Hepatocyte (in vitro differentiated cells): ENCODE measurements at regions not wholly inside any gene's neighbourhood (a gene's known extent, or its start where the extent isn't known, plus 50 kb on each side); places are given as distances from the start of the nearest gene placed in this dataset.

Experiments used
- DNase-seq: peaks from one replicate; pipeline ENCODE4 v3.0.0-alpha.2; 2016; ENCODE audit warnings: low spot score
- H2AFZ ChIP-seq: fragments of 200-600 bp; sonication (generic); 2 replicates; pipeline ENCODE4 v1.6.0; 2016; ENCODE audit warnings: antibody characterized with exemption, mild to moderate bottlenecking
- H3K27ac ChIP-seq: fragments of 200-600 bp; sonication (generic); 2 replicates; pipeline ENCODE4 v1.5.1; 2016; ENCODE audit warnings: mild to moderate bottlenecking
- H3K27me3 ChIP-seq: fragments of 200-600 bp; sonication (generic); 2 replicates; pipeline ENCODE4 v1.6.1; 2016
- H3K36me3 ChIP-seq: fragments of 200-600 bp; sonication (generic); replicated peaks from 2 replicates; pipeline ENCODE4 v1.5.1; 2016; ENCODE audit warnings: low read depth; ENCODE audit not compliant: insufficient read depth
- H3K4me1 ChIP-seq: fragments of 200-600 bp; sonication (generic); 2 replicates; pipeline ENCODE4 v1.5.1; 2016; ENCODE audit warnings: mild to moderate bottlenecking, moderate library complexity; ENCODE audit not compliant: insufficient read depth
- H3K4me2 ChIP-seq: fragments of 200-600 bp; sonication (generic); 2 replicates; pipeline ENCODE4 v1.6.0; 2016
- H3K4me3 ChIP-seq: fragments of 200-600 bp; sonication (generic); 2 replicates; pipeline ENCODE4 v1.5.1; 2016; ENCODE audit warnings: mild to moderate bottlenecking
- H3K79me2 ChIP-seq: fragments of 200-600 bp; sonication (generic); 2 replicates; pipeline ENCODE4 v1.6.0; 2017; ENCODE audit warnings: mild to moderate bottlenecking
- H3K9me2 ChIP-seq: fragments of 200-600 bp; sonication (generic); replicated peaks from 2 replicates; pipeline ENCODE4 v1.6.0; 2017; ENCODE audit warnings: mild to moderate bottlenecking; ENCODE audit not compliant: insufficient read depth
- H3K9me3 ChIP-seq: fragments of 200-600 bp; sonication (generic); 2 replicates; pipeline ENCODE4 v1.5.1; 2016; ENCODE audit warnings: low read depth, mild to moderate bottlenecking
- H4K20me1 ChIP-seq: fragments of 200-600 bp; sonication (generic); 2 replicates; pipeline ENCODE4 v1.6.0; 2016; ENCODE audit warnings: mild to moderate bottlenecking; ENCODE audit not compliant: insufficient read depth, poor library complexity, severe bottlenecking
- EZH2 ChIP-seq: fragments of 200-600 bp; sonication (generic); IDR thresholded peaks from 2 replicates; pipeline ENCODE4 v1.6.1; 2016; ENCODE audit warnings: antibody characterized with exemption, mild to moderate bottlenecking, borderline replicate concordance
- EZH2phosphoT487 ChIP-seq: fragments of 200-600 bp; sonication (generic); IDR thresholded peaks from one replicate; pipeline ENCODE4 v1.6.1; 2018; ENCODE audit warnings: antibody characterized with exemption, mild to moderate bottlenecking, low read depth, moderate library complexity; ENCODE audit not compliant: unreplicated experiment, severe bottlenecking
- WGBS: methylation state at CpG from one replicate; pipeline ENCODE4 v1.1.6; 2016; ENCODE audit warnings: low lambda C conversion rate; ENCODE audit errors: missing lambda C conversion rate; 5-methylcytosine and 5-hydroxymethylcytosine counted together
- TF ChIP-seq, protein P1 (sequence below): fragments of 200-600 bp; sonication (generic); IDR thresholded peaks from 2 replicates; pipeline ENCODE4 v1.5.1; 2016; ENCODE audit warnings: antibody characterized with exemption, mild to moderate bottlenecking; ENCODE audit not compliant: poor library complexity

DNA sequence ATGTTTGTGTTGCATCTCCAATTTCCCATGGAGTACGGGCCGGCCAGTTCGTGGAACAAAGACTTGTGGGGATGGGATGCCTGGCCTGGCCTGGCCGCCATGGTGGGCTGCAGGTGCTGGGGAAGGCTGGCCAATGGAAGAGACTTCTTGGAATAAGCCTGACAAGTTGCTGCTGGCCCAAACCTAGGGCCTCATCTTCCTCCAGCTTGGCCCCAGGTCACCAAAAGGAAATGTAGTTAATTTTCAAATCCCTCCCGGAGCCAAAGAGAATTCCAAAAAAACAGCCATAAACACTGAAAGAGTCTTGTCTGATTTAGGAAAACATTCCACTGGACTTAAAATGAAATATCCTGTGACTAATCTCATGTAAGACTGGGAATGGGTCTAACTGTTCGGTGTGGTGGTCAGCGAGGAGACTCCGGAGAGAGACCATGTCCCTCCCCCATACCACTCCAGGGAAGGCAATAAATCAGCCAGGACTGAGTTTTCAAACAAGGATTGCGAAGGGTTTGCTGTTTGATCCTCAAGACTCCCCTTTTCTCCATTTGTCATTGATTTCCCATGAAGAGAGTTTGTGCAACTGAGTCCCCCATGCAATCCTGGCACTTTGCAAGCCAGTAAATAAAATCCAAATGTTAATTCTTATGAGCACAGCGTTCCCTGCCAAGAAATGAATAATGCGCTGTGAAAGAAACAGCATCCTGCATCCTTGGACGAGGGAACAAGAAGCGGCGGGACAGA is 128.7 kb upstream of the HABP2 start:
- no peaks in the 10 kb centered on the region for H3K27me3 ChIP-seq
- H3K4me3 ChIP-seq: no peak overlapping the region
- H3K36me3 ChIP-seq: no peaks in the 10 kb centered on the region
- H3K9me3 ChIP-seq: no peaks in the 10 kb centered on the region
- WGBS: 80% methylated on average over 14 of the region's 14 CpGs
- no peak overlapping the region for H2AFZ ChIP-seq
- H3K79me2 ChIP-seq: no peaks in the 10 kb centered on the region
- H3K27ac ChIP-seq: no peak overlapping the region
- no peaks in the 10 kb centered on the region for H3K4me1 ChIP-seq
- no peak overlapping the region for H3K4me2 ChIP-seq
- H4K20me1 ChIP-seq: no peaks in the 10 kb centered on the region
- DNase-seq: no peak
- TF ChIP-seq, protein P1, sequence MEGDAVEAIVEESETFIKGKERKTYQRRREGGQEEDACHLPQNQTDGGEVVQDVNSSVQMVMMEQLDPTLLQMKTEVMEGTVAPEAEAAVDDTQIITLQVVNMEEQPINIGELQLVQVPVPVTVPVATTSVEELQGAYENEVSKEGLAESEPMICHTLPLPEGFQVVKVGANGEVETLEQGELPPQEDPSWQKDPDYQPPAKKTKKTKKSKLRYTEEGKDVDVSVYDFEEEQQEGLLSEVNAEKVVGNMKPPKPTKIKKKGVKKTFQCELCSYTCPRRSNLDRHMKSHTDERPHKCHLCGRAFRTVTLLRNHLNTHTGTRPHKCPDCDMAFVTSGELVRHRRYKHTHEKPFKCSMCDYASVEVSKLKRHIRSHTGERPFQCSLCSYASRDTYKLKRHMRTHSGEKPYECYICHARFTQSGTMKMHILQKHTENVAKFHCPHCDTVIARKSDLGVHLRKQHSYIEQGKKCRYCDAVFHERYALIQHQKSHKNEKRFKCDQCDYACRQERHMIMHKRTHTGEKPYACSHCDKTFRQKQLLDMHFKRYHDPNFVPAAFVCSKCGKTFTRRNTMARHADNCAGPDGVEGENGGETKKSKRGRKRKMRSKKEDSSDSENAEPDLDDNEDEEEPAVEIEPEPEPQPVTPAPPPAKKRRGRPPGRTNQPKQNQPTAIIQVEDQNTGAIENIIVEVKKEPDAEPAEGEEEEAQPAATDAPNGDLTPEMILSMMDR: no peak
- no peak for TF ChIP-seq EZH2
- TF ChIP-seq EZH2phosphoT487: no peak
- no peaks in the 10 kb centered on the region for H3K9me2 ChIP-seq

- H3K9me3 ChIP-seq: no peaks in the 10 kb centered on the region
- H3K4me3 ChIP-seq: no peak overlapping the region
- no peaks in the 10 kb centered on the region for H3K27me3 ChIP-seq
- H3K9me2 ChIP-seq: no peaks in the 10 kb centered on the region
- no peaks in the 10 kb centered on the region for H3K79me2 ChIP-seq
- no peaks in the 10 kb centered on the region for H4K20me1 ChIP-seq
- H3K4me1 ChIP-seq: no peaks in the 10 kb centered on the region
- WGBS: 91% methylated on average over 3 of the region's 3 CpGs
- DNase-seq: no peak
- no peak overlapping the region for H3K4me2 ChIP-seq
- TF ChIP-seq EZH2phosphoT487: no peak
- TF ChIP-seq, protein P1: no peak
- no peak for TF ChIP-seq EZH2
- H3K36me3 ChIP-seq: no peaks in the 10 kb centered on the region
- H3K27ac ChIP-seq: no peak overlapping the region
- no peak overlapping the region for H2AFZ ChIP-seq
Measured at GRCh38 chr10:113425008-113425407, 127.8 kb upstream of the HABP2 start.

- Histone ChIP-seq H3K9me3 (no peaks in the 10 kb centered on the region), H3K9me2 (no peaks in the 10 kb centered on the region), H3K79me2 (no peaks in the 10 kb centered on the region), H3K36me3 (no peaks in the 10 kb centered on the region), H2AFZ (no peak overlapping the region), H3K4me1 (no peaks in the 10 kb centered on the region), H3K4me2 (no peak overlapping the region), H3K27ac (no peak overlapping the region), H4K20me1 (no peaks in the 10 kb centered on the region), H3K4me3 (no peak overlapping the region), H3K27me3 (no peaks in the 10 kb centered on the region)
- TF ChIP-seq EZH2phosphoT487 (no peak), EZH2 (no peak)
- TF ChIP-seq, protein P1: no peak
- DNase-seq: no peak
- WGBS: 62% methylated on average over 7 of the region's 7 CpGs
Measured at GRCh38 chr10:113425541-113425951, 127.3 kb upstream of the HABP2 start.
